ENCODE measurements at regions not wholly inside any gene's neighbourhood (a gene's known extent, or its start where the extent isn't known, plus 50 kb on each side); places are given as distances from the start of the nearest gene placed in this dataset.

DNA sequence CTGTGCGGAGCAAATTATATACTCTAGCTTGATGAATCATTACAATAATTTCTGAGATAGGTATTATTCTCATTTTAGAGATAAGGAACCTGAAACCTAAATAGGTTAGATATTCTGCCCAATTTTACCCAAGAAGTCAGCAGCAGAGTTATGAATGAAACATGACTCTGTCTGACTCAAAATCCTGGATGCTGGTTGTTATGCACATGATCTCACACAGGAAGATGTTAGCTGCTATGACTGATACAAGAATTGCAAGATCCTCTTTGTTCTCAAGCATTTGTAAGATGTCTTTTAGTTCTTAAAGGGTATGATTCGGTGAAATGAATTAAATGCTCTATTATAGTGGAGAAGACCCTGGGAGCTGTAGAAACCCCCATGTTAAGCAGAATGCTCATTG, 447.8 kb downstream of the KIF2B start (continued):
- TF ChIP-seq CHD7 (IDR thresholded peaks at IDR 0.05; ENCODE audit: insufficient replicate concordance, low read length) (no peak), ATF2 (IDR thresholded peaks at IDR 0.05; ENCODE audit: low read length) (no peak), KDM5A (IDR thresholded peaks at IDR 0.05; ENCODE audit: low read length) (no peak)
- TF ChIP-seq, protein P1, sequence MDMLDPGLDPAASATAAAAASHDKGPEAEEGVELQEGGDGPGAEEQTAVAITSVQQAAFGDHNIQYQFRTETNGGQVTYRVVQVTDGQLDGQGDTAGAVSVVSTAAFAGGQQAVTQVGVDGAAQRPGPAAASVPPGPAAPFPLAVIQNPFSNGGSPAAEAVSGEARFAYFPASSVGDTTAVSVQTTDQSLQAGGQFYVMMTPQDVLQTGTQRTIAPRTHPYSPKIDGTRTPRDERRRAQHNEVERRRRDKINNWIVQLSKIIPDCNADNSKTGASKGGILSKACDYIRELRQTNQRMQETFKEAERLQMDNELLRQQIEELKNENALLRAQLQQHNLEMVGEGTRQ (IDR thresholded peaks at IDR 0.05; ENCODE audit: low read length) = no peak
